DMS153 treated with DMSO at 0.1 percent for 48 hours (cell line): ENCODE measurements at regions not wholly inside any gene's neighbourhood (a gene's known extent, or its start where the extent isn't known, plus 50 kb on each side); places are given as distances from the start of the nearest gene placed in this dataset.

Experiments
- DNase-seq: peaks from one replicate; lab custom pipeline; 2025; ENCODE audit not compliant: unreplicated experiment; lab: John Stamatoyannopoulos, UW

DNA sequence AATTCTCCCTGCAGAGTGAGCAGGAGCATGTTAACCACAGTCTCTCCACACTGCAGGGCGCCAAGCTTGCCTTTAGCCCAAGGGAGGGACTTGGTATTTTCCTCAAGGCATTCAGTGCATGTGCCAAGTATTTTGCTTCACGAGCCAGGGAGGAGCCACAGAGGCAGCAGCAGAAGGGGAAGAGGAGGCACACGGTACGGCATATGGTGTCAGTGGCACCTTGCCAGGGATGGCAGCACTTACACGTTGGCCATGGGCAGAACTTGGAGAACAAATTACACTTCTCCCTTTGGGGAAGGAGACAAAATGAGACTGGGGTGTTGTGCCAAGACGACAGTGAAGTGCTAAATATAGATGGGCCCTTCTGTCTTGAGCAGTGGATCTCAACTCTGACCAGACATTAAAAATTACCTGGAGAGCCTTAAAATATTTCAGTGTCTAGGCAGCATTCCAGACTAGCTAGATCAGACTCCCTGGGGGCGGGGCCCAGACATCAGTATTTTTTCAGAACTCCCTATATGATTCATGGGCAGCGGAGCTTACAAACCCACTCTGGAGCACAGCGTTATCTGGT lies 155.8 kb downstream of the DRD1 start:
- no peak for DNase-seq

DNA sequence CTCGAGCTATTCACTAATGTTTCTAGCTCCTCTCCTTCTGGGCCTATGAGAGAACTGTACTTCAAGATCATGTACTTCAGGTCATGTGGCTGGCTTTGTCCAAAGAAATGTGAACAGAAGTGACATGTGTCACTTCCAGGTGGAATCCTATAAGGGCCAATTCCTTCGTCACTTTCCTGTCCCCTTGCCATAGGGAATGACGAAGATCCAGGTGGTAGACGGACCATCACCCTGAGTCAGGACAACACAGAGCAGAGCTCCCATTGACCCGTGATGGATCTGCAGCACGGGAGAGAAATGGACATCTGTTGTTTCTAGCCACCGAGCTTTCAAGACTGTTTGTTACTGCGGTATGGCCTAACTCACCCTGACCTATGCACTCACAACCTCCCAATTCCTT lies 157.0 kb downstream of the DRD1 start:
- DNase-seq = no peak

DNA sequence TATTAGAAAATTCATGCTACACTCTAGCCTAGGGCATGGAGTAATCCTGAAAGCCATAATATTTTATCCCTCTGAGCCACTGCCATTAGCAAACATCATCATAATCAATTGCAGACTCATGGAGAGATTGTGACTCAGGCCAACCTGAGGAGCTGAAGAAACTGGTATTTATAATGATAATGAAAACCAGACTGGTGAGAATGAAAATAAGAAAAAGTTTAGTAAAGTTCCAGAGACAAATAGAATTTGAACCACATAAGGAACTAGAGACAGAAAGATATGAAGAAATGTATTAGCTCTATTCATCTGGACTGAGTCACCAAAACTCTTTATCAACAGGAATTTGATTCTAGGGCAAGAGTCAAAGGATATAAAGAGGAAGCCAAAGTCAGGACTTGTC lies 158.7 kb downstream of the DRD1 start:
- DNase-seq = no peak

DNA sequence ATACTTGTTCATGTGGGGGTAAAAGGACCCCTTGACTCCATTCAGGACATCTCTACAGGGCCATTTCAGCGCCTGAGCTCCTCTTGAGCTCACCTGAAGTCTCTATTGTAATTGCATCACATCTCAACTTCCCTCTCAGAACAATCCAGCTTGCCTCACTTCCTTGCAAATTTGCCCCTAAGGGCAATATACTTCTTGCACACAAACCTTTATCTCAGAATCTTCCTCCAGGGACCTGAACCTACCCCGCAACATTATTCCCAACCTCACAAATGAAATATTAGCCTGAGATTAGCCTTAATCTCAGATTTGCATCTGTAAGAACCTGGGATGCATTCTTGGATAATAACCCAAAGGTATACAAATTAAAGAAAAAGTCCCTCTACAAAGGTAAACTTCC lies 159.2 kb downstream of the DRD1 start:
- no peak for DNase-seq

DNA sequence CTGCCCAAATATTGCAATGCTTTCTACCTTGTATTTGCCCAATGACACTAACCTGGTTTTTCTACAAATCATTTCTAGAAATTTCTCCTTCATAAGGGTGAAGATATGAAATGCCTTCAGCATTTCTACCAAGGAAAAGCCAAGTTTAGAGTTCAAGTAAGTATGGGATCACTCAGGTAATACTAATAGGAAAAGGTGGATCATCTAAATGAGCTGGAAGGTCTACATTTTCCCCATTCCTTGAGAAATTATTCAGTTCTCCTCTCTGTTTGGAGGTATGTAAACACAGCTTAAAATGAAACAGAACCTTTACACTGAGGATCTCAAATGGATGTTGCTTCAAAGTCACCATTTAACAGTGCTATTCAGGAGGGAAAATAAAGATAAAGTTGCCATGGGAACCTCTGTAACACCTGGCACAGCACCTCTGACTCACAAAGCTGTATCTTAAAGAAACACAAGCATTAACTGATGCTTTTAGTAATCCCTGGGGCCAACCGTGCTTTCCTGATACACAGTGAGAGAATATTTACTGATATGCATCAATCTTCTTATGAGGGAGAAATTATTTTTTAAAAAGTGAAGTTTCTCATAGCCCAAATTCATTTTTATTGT lies 161.3 kb downstream of the DRD1 start:
- no peak for DNase-seq

DNA sequence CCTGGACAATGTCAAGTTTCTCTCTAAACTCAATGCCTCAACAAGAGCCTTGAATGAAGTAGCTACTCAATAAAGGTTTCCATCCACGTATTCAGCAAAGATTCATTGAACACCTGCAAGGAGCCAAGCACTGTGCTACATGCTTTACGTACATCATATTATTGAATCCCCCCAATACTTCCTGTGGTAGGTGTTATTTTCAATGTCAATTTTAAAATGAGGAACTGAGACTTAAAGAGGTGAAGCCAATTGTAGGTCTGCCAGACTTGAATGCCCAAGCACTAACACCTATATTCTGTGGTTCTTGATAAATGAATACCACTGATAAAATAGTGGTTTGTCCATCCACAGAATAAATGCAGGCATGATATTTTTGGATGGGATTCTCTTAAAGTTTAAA lies 162.3 kb downstream of the DRD1 start:
- no peak for DNase-seq

DNA sequence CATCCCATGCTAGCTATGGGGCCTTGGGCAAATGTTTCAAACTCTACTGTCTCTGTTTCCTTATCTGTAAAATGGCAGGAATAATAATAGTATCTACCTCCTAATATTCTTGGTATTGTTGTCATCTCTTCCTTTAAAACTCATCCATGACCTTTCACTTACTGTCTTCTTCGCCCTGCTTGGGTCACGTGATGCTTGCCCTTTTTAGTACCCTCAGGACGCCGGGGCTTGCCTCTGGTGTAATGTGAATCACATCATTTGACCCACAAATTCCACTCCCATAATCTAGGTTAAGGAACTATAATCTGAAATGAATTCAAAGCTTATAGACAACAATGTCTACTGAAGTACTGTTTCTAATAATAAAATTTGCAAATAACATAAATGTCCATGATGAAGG lies 162.7 kb downstream of the DRD1 start:
- DNase-seq = no peak

DNA sequence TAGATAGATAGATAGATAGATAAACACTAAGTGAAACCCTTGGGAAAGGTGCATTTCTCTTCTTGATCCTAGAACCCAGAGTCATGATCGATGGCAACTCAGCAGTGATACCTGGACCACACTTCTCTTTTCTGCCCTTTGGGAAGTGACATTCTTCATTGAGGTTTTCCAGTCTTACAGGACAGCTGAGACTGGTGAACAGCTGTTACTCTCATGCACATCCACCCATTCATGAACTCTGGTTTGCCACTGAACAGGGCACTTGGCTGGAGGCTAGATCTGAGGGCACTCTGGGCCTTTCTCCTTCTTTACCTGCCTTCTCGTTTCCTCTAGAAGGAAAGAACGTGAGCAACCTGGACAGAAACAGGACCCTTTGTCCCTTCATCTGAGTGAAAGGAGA lies 164.5 kb downstream of the DRD1 start:
- DNase-seq = no peak

DNA sequence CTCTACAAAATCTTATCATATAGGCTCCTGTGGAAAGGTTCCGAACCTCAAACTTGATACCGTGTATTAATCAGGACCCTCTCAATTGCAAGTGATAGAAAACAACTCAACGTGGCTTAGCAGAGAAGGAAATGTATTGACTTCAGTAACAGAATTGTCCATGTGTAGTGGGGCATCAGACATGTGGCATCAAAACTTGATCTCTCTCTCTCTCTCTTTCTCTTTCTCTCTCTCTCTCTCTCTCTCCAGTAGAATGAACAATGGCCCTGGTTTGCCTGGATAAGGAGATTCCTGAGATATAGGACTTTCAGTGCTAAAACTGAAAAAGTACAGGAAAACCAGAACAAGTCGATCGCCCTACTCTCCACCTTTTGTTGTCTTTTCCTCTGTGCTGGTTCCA lies 168.2 kb downstream of the DRD1 start:
- no peak for DNase-seq

DNA sequence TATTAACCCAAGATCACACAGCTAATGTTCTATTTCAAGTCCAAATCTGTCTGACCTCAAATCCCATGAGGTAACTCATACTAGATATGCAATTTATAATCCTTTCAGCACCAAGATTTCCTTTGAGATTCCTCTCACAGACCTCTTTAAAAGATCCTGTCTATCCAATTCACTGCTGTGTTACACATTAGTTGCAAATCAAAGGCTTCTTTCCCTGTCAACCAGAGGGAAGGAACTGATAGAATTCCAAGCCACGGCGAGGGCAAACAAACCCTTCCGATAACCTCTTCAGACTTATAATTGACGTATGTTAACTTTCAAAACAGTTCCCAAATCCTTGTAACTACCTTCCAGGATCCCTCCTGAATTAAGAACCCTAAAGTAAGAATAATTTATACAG lies 168.9 kb downstream of the DRD1 start:
- no peak for DNase-seq

DNA sequence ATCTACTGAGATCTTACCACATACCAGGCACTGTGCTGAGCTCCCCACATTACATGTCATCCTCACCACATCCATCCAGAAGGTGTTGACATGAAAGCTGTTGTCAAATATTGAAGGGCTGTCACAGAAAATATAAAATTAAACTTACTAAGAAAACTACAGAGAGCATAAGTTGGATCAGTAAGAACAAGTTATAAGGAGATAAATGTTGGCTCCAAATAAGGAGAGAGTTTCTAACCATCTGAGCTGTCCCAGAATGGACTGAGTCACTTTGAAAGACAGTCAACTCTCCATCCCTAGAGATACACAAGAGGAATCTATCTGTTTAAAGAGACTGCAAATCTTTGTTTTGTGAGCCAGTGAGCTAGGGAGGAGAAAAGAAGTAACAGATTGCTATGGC lies 169.8 kb downstream of the DRD1 start:
- no peak for DNase-seq

DNA sequence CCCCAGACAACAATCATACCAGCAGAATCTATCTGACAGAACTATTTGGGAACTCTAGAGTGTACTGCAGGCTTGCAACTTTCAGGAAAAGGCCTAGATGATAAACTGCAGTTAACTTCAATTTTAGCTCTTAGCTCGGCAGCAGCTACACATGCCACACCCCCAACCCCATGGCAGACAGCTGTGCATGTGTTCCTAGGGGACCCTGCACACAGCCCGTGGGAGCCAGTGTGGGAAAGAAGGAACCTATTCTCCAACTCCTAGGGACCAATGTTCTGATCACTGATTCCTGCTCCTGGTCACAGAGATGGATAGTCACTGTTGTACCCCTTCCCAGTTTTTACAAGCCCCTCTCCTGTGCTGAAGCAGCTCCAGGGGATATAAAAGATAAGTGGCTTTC lies 179.6 kb downstream of the DRD1 start:
- no peak for DNase-seq

DNA sequence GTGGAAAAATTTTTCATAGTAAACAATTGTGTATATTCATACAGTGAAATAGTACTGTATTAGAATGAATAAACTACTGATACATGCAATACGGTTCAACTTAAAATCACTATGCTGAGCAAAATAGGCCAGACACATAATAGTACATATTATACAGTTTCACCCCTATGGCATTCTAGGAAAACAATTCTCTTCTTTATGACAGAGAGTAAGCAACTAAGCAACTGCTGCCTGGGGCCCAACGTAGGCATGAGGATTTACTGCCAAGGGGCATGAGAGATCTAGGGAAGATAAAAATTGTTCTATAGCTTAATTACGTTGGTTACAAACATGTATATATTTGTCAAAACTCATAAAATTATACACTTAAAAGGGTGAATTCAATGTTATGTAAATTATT lies 180.2 kb downstream of the DRD1 start:
- no peak for DNase-seq

DNA sequence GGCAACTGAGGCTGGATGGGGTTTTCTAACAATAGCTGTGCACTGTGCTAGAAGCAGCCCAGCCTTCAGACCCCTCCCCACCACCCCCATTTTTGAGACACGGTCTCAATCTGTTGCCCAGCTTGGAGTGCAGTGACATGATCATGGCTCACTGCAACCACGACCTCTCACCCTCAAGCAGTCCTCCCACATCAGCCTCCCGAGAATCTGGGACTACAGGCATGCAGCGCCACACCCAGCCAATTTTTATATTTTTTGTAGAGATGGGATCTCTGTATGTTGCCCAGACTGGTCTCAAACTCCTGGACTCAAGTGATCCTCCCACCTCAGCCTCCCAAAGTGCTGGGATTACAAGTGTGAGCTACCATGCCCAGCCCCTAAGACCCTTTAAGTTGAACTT lies 182.5 kb downstream of the DRD1 start:
- DNase-seq = no peak

DNA sequence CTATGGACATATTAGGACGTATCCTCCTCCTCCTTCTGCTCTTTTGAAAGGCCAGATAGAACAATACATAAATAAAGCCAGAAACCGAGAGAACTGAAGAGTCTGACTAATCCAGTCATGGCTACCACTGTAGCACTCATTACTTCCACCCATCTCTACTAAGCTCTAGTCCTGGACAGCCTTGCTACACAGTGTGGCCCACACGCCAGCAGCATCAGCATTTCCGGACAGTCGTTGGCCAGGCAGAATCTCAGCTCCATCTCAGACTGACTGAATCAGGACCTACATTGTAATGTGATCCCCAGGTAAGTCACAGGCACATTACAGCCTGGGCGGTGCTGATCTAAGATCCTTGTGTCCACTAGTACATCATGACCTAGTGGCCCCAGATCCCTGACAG lies 182.9 kb downstream of the DRD1 start:
- DNase-seq = no peak

DNA sequence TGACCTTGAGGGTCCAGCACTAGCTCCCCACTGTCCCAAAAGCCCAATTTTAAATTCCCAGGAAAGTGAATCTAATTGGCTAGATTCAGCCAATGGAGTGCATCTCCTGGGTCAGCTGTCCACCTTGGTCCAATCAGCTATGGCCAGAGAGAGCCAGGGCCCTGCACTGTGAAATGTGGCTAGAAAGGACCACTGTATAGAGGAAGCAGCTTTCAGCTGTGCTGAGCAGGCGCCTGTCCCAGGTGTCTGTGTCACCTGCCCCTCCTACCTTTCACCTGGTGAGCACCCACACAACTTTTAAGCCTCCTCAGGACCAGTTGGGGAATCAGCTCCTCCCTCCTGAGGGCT lies 186.2 kb downstream of the DRD1 start:
- DNase-seq = no peak

DNA sequence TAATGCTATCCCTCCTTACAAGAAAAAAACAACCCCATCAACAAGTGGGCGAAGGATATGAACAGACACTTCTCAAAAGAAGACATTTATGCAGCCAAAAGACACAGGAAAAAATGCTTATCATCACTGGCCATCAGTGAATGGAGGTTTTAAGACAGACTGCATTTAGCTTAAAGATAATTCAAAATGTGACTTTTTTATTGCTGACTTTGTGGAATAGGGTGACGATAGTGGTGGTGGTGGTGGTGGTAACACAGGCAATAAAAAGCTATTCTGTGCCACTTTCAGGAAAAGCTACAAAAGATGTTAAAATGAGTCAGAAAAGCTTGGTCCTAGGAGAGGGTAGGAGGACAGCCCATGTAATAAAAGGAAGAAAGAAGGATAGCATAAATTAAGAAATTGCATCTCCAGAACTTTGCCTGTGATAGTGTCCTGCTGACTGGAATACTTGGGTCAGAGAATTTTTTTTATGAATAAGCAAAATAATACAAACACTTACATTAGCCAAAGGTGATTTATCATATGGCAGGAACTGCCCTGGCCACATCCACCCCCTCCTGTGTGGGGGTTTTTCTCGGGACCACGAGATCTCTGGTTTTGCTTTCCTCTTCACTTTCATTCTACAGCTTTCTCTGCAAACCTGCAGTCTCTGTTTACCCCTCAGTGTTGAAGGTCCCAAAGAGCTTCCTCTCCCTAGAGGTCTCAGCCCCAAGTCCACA lies 186.7 kb downstream of the DRD1 start:
- DNase-seq = no peak

DNA sequence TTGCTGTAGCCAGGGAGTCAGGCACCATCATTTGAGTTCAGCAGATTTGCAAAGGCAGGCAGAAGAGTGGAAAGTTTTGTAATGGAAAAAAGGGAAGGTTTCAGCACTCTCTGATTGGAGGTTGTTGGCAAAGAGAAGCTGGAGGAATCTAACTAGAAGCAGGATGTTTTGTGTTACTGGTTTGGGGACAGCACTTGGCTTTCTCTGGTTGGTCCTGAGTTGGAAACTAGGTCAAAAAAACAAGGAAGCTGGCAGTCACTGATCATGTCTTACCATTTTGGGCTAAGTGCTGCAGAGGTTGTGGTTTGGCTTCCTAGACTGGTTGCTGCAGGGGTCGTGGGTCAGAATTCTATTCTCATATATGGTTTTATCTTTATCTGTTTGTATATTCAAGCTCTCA lies 189.8 kb downstream of the DRD1 start:
- DNase-seq = no peak

DNA sequence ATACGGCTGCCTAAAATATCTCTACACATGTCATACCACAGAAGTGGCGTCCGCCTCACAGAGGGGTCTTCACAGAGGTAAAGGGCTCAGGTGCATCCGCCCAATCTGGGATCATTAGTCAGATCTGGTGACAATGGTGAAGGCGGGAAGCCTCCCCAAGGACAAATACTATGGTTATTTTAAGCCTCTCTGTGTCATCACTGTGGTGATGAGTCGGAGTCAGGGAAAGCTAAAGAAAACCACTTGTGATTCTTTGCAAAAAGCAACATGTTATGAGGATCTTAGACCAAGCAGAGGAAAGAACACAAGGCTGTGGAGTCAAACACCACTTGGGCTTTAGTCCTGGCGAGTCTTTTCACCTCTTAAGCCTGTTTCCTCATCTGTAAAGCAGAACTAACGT lies 190.4 kb downstream of the DRD1 start:
- DNase-seq = no peak

DNA sequence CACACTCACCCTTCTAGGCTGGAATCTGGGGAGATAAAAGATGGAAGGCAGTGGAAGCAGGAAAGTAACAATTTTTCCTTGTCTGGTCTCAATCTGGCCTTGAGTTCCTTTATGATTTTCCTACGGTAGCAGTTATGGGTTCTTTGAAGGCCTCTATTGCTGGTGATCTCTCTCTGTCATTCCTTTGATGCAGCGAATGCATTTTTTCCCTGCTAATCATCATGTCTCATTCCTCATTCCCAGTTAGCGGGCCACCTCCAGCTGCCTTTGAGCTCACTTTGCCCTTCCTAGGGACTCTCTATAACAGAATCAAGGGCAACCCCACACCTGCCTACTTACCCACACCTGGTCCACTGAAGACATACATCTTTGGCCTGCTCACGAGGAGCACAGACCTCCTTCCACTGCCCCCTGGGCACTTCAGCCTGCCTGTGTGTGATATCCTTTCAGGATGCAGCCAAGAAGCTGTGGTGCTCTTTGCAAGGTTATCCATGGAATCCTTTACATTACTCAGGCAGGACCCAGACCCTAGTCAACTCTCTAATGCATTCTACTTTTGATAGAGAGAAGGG lies 191.7 kb downstream of the DRD1 start:
- DNase-seq = no peak

DNA sequence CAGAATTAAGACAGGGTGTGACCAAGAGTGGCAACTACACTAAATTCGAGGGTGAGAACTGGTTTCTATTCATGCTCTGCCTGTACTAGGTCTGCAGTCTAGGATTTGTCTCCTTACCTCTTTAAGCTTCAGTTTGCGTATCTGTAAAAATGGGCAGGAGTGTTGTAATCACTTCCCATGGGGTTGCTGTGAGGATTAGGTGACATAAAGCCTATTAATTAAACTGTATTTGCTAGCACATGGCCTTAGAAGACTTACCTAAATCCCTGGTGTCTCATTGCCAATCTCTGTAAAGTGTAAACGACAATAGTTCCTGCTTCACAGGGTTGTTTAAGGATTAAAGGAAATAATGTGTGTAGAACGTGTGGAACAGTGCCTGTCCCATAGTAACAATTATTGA lies 193.6 kb downstream of the DRD1 start:
- no peak for DNase-seq

DNA sequence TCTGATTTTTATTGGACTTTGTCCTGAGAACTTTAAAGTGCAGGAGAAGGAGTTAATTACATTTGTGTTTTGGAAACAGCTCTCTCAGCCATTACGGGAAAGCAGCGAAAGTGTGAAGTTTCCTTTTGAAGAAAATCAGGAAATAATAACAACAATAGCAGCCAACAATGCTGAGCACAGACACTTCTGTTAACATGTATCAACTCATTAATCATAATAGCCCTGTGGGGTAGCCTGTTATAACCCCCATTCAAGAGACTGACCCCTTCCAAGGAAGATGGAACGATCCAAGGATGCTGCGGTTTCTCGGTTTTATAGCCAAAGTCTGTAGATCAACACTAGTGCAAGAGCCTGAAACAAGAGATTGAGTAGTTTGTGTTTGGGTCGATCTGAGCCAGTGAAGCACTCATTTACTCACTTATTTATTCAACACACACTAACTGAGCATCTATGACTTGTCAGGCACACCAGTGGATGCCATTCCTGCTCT lies 195.5 kb downstream of the DRD1 start:
- DNase-seq = no peak
